Endothelial cell of umbilical vein (primary cell): ENCODE measurements at regions not wholly inside any gene's neighbourhood (a gene's known extent, or its start where the extent isn't known, plus 50 kb on each side); places are given as distances from the start of the nearest gene placed in this dataset.

Experiments
- BruUV-seq: library from RNA; stranded (reverse); fragments of 400-500 nt; replicated peaks from 2 replicates; lab custom pipeline; 2021; lab: Mats Ljungman, UMichigan
- CTCF ChIA-PET: fragments of 300-600, 350-600 bp; sonication (Branson Sonifier 250); formaldehyde crosslinking; loops from one replicate; lab custom pipeline; 2021; ENCODE audit warnings: antibody characterized with exemption, inconsistent platforms; lab: Charles Lee
- POLR2A ChIA-PET: fragments of 300-600, 350-600 bp; sonication (Branson Sonifier 250); formaldehyde crosslinking; loops from one replicate; lab custom pipeline; 2021; ENCODE audit warnings: antibody characterized with exemption, inconsistent platforms; lab: Charles Lee
- DNase-seq: peaks from one replicate; pipeline ENCODE4 v3.0.0-alpha.2; 2011; ENCODE audit warnings: low read depth, low spot score
- FAIRE-seq: peaks from 2 replicates; lab custom pipeline; 2011; peaks lifted over from hg19 to GRCh38; lab: Jason Lieb, UNC
- H2AFZ ChIP-seq: 2 replicates; pipeline ENCODE4 v1.6.0; 2012; ENCODE audit warnings: low read depth, low read length, control low read depth, inconsistent platforms
- H3K27ac ChIP-seq: 2 replicates; pipeline ENCODE4 v1.5.1; 2011; ENCODE audit warnings: low read depth, mild to moderate bottlenecking, control low read depth, low read length, moderate library complexity; ENCODE audit not compliant: insufficient read depth
- H3K27me3 ChIP-seq, 2 experiments: 2 replicates each; pipeline versions ENCODE4 v1.6.0 to v1.6.1; 2011; ENCODE audit warnings: low read length in 2 of 2, mixed read lengths in 1 of 2; ENCODE audit not compliant: control insufficient read depth in 2 of 2, insufficient read depth in 2 of 2
- H3K36me3 ChIP-seq, 2 experiments: 2 replicates in 1 of 2; 3 replicates in 1 of 2; pipeline ENCODE4 v1.5.1; 2011; ENCODE audit warnings: low read length in 2 of 2, mild to moderate bottlenecking in 1 of 2, moderate library complexity in 1 of 2; ENCODE audit not compliant: control insufficient read depth in 2 of 2, insufficient read depth in 2 of 2; ENCODE audit errors: extremely low read depth in 1 of 2
- H3K4me1 ChIP-seq: 3 replicates; pipeline ENCODE4 v1.5.1; 2011; ENCODE audit warnings: mild to moderate bottlenecking, low read length; ENCODE audit not compliant: control insufficient read depth, insufficient read depth; ENCODE audit errors: extremely low read depth
- H3K4me2 ChIP-seq: 2 replicates; pipeline ENCODE4 v1.6.1; 2011; ENCODE audit warnings: low read length, control low read depth, mixed read lengths; ENCODE audit not compliant: insufficient read depth
- H3K4me3 ChIP-seq, 3 experiments: fragments of 200-600 bp in 1 of 3; sonication (generic), shearing (Covaris generic) in 1 of 3; replicated peaks in 1 of 3; 2 replicates each; pipeline ENCODE4 v1.5.1; 2011 to 2016; ENCODE audit warnings: control low read depth in 3 of 3, low read length in 3 of 3, mild to moderate bottlenecking in 2 of 3, inconsistent platforms in 1 of 3, low read depth in 1 of 3, moderate library complexity in 1 of 3; ENCODE audit not compliant: insufficient read depth in 1 of 3
- H3K79me2 ChIP-seq: 2 replicates; pipeline ENCODE4 v1.6.0; 2012; ENCODE audit warnings: low read length, inconsistent platforms; ENCODE audit not compliant: control insufficient read depth, insufficient read depth
- H3K9ac ChIP-seq: replicated peaks from 2 replicates; pipeline ENCODE3; 2011; ENCODE audit warnings: low read length, control low read depth; ENCODE audit not compliant: insufficient read depth; ENCODE audit errors: extremely low read depth
- H3K9me1 ChIP-seq: replicated peaks from 3 replicates; pipeline ENCODE4 v1.6.0; 2011; ENCODE audit warnings: mild to moderate bottlenecking, low read length; ENCODE audit not compliant: control insufficient read depth, insufficient read depth; ENCODE audit errors: extremely low read depth
- H3K9me3 ChIP-seq: replicated peaks from 2 replicates; pipeline ENCODE4 v1.5.1; 2012; ENCODE audit warnings: low read length, inconsistent platforms; ENCODE audit not compliant: control insufficient read depth, insufficient read depth
- H4K20me1 ChIP-seq: replicated peaks from 2 replicates; pipeline ENCODE3; 2011; ENCODE audit warnings: mild to moderate bottlenecking, low read length; ENCODE audit not compliant: control insufficient read depth, insufficient read depth; ENCODE audit errors: extremely low read depth
- EZH2 ChIP-seq: IDR thresholded peaks from 2 replicates; pipeline ENCODE4 v1.6.1; 2012; ENCODE audit warnings: borderline replicate concordance, low read depth, mild to moderate bottlenecking, moderate library complexity, low read length, inconsistent platforms; ENCODE audit not compliant: severe bottlenecking
- FOS ChIP-seq: IDR thresholded peaks from 2 replicates; pipeline ENCODE4 v1.6.1; 2011; ENCODE audit warnings: mild to moderate bottlenecking, low read length, moderate library complexity, borderline replicate concordance; ENCODE audit not compliant: insufficient read depth
- GATA2 ChIP-seq: IDR thresholded peaks from 2 replicates; pipeline ENCODE4 v1.7.0; 2011; ENCODE audit warnings: low read depth, mild to moderate bottlenecking, moderate library complexity, mixed read lengths, low read length; ENCODE audit not compliant: insufficient read length, insufficient read depth
- JUN ChIP-seq: IDR thresholded peaks from 2 replicates; pipeline ENCODE4 v1.6.1; 2011; ENCODE audit warnings: borderline replicate concordance, low read depth; ENCODE audit not compliant: insufficient read length, insufficient read depth
- MYC ChIP-seq: IDR thresholded peaks from one replicate; pipeline ENCODE4 v1.6.1; 2011; ENCODE audit warnings: mild to moderate bottlenecking, low read depth, low read length
- POLR2A ChIP-seq: IDR thresholded peaks from 2 replicates; pipeline ENCODE4 v1.6.1; 2012; ENCODE audit warnings: low read depth, mild to moderate bottlenecking, control low read depth, low read length
- POLR2AphosphoS5 ChIP-seq: IDR thresholded peaks from 2 replicates; pipeline ENCODE4 v1.6.1; 2012; ENCODE audit warnings: low read depth, mild to moderate bottlenecking, control low read depth, low read length, moderate library complexity; ENCODE audit not compliant: insufficient read depth
- dilution Hi-C: fragments of 300-500 bp; cut with MboI; formaldehyde crosslinking; loops from one replicate; pipeline ENCODE4 v1.15.0; 2019; ENCODE audit warnings: low sequenced_read_pairs; ENCODE audit not compliant: extremely low pct_ligation_motif_present
- intact Hi-C: fragments of 100-400 bp; cut with micrococcal nuclease; formaldehyde crosslinking; loops from one replicate; pipeline ENCODE4 v1.10.0; 2022
- TF ChIP-seq, protein P1 (sequence below): IDR thresholded peaks from 2 replicates; pipeline ENCODE4 v1.6.1; 2011; ENCODE audit not compliant: insufficient read depth, insufficient read length
- TF ChIP-seq, protein P2 (sequence below), 2 donors: IDR thresholded peaks; 1 replicate in 1 of 2; 2 replicates in 1 of 2; pipeline ENCODE4 v1.5.1; 2011; ENCODE audit warnings: low read length in 2 of 2, mild to moderate bottlenecking in 2 of 2, moderate library complexity in 2 of 2, control low read depth in 1 of 2, inconsistent platforms in 1 of 2, low read depth in 1 of 2; ENCODE audit not compliant: insufficient read depth in 1 of 2; ENCODE audit errors: extremely low read depth in 1 of 2

DNA sequence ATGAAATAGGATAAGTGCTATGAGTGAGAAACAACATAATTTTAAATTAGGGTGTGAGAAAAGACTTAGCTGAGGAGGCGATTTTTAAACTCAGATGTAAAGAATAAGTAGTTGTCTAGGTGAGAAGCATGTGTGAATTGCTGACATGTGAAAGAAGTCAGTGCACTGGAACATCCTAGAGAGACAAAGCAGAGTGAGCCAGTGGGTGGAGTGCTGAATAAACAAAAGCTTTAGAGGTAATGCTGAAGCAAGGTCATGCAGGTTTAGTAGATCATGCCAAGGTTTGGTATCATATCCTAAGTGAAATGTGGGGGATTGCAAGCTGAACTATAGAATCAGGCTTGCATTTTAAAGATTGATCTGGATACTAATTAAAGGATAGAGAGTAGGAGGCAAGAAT lies 89.4 kb downstream of the KIF2B start:
- Histone ChIP-seq H3K9ac (no peak overlapping the region), H3K4me3 (no peak overlapping the region), H3K27me3 (no peaks in the 10 kb centered on the region), H2AFZ (no peak overlapping the region), H3K4me2 (no peak overlapping the region), H4K20me1 (no peaks in the 10 kb centered on the region), H3K9me1 (no peaks in the 10 kb centered on the region), H3K79me2 (no peaks in the 10 kb centered on the region), H3K27ac (no peak overlapping the region), H3K9me3 (peaks cover 7% of the 10 kb centered on the region), H3K4me1 (no peaks in the 10 kb centered on the region), H3K36me3 (no peaks in the 10 kb centered on the region)
- no TSS peak for BruUV-seq
- dilution Hi-C loops: no loop called here
- no peak for TF ChIP-seq FOS
- no peak for TF ChIP-seq POLR2AphosphoS5
- TF ChIP-seq, protein P1, sequence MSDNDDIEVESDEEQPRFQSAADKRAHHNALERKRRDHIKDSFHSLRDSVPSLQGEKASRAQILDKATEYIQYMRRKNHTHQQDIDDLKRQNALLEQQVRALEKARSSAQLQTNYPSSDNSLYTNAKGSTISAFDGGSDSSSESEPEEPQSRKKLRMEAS: no peak
- TF ChIP-seq, protein P2, sequence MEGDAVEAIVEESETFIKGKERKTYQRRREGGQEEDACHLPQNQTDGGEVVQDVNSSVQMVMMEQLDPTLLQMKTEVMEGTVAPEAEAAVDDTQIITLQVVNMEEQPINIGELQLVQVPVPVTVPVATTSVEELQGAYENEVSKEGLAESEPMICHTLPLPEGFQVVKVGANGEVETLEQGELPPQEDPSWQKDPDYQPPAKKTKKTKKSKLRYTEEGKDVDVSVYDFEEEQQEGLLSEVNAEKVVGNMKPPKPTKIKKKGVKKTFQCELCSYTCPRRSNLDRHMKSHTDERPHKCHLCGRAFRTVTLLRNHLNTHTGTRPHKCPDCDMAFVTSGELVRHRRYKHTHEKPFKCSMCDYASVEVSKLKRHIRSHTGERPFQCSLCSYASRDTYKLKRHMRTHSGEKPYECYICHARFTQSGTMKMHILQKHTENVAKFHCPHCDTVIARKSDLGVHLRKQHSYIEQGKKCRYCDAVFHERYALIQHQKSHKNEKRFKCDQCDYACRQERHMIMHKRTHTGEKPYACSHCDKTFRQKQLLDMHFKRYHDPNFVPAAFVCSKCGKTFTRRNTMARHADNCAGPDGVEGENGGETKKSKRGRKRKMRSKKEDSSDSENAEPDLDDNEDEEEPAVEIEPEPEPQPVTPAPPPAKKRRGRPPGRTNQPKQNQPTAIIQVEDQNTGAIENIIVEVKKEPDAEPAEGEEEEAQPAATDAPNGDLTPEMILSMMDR (IDR thresholded peaks at IDR 0.05; ENCODE audit: extremely low read depth in 1 of 2, insufficient read depth in 1 of 2, low read depth in 1 of 2, low read length in 2 of 2): no peak
- TF ChIP-seq GATA2: no peak
- no peak for TF ChIP-seq JUN
- TF ChIP-seq MYC: no peak
- no peak for TF ChIP-seq EZH2
- no peak for TF ChIP-seq POLR2A
- FAIRE-seq (no peak), DNase-seq (no peak)
- POLR2A ChIA-PET: no interaction called here
- CTCF ChIA-PET: no interaction called here
- intact Hi-C loops: no loop called here
